ENCODE measurements at regions not wholly inside any gene's neighbourhood (a gene's known extent, or its start where the extent isn't known, plus 50 kb on each side); places are given as distances from the start of the nearest gene placed in this dataset.

DNA sequence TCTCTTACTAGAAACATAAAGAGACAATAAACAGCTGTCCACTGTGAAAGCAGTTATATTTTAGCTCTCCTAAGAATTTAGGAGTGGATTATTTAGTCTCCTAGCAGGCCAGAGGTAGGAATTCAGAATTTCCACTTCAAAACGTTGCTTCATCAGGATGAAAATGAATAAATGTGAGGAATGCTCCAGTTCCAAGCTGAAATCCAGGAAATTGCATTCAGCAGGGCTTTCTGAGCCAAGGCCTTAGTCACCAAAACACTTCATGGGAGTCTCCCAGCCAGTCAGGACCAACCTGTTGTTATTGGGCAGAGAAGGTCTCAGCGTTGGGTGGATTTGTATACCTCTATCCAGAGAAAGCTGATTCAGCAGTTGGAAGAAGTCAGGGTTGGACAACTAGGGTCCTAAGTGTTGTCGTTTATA, 1040.3 kb downstream of the TLE1 start:
- peak; percentile 88 to 89 for DNase-seq (ENCODE audit: low read depth in 2 of 2)

DNA sequence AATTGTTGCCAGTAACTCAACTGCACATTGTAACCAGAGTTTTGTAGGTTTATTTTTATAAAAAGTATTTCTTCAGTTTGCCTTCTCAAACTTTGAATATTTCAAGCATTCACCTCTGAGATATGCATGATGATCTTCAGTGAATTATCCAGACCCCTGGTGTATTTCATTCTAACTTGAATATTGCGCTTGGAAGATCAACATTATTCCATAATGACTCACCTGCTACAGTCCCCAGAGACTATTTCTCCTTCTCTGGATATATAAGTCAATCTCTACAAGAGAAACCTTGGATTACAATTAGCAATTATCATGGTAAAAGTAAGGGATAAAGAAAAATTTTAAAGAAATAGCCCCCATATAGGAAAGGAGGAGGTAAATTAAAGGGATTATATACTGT, 1041.0 kb downstream of the TLE1 start:
- DNase-seq (ENCODE audit: low read depth in 2 of 2): peak; percentile 64 to 66

DNA sequence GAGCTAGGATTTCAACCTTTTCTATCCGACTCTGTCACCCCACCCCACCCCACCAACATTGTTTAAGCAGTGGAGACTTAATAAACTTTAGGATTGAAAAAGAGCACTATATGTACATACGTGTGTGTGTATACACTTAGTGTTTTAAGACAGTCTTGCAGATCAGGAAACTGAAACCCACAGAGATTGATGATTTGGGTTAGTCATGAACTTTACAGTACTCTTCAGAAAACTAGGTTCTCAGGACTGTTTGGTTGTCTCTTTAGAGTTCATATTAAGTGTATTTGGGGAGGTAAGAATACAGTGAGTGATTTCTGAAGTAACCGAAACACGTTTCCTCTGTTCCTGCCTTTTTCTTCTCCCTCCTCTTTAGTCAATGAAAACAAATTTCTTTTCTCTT, 1043.1 kb downstream of the TLE1 start:
- DNase-seq (ENCODE audit: low read depth in 2 of 2): no peak

DNA sequence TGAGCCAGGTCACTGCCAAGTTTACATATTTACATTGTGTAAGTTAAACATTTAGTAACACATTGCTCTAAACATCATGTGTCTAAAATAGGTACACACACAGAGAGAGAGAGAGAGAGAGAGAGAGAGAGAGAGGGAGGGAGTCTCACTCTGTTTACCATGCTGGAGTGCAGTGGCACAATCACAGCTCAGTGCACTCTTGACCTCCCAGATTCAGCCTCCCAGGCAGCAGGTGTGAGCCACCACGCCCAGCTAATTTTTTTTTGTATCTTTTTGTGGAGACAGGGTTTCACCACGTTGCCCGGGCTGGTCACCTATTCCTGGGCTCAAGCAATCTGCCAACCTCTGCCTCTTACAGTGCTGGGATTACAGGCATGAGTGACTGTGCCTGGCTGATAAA, 1045.3 kb downstream of the TLE1 start:
- DNase-seq (ENCODE audit: low read depth in 2 of 2): no peak

DNA sequence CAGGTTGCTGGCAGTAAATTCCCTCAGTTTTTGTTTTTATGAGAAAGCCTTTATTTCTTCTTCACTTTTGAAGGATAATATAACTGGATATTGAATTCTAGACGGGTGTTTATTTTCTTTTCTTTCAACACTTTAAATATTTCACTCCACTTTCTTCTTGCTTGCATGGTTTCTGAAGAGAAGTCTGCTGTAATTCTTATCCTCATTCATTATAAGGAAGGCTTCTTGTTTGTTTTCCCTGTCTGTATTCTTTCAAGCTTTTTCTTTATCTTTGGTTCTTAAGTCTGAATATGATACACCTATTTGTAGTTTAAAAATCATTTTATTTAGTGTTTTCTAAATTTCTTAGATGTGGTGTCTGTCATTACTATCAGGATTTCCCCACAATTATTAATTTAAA, 1054.3 kb downstream of the TLE1 start:
- no peak for DNase-seq (ENCODE audit: low read depth in 2 of 2)

DNA sequence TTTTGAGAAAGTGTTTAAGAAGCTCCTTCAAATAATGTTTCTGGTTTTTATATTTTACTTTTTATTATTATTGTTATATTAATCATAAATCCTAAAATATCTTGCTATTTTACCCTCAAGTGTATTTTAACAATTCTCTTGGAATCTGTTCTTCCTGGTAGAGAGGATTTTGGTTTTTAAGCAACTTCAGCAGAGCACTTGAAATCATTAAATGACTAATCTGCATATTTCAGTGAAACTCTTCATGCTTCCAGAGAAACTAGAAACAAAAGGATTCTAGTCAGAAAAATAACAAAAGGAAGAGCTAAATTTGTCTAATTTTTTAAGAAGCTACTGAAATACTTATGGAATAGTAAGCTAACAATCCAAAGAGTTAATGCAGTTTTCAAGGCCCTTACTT, 1057.3 kb downstream of the TLE1 start:
- DNase-seq (ENCODE audit: low read depth in 2 of 2): peak in 1 of 2 experiments; percentile 5

DNA sequence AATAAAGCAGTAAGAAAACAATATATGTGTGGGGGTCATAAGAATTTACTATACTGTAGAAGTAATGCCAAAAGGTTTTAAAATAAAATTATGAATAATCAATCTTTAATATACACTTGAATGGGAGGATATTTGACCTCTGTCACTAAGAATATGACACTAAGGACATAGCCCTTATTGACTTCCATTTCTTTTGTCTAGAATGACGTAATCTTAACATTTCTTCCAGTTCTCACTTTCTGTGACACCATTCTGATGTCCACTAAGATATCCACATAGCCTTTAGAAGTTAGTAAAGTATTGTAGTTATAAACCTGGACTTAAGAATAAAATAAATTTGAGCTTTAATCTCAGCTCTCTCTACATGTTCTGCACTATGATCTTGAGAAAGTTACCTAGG, 1050.7 kb downstream of the TLE4 start:
- no peak for DNase-seq (ENCODE audit: low read depth in 2 of 2)

DNA sequence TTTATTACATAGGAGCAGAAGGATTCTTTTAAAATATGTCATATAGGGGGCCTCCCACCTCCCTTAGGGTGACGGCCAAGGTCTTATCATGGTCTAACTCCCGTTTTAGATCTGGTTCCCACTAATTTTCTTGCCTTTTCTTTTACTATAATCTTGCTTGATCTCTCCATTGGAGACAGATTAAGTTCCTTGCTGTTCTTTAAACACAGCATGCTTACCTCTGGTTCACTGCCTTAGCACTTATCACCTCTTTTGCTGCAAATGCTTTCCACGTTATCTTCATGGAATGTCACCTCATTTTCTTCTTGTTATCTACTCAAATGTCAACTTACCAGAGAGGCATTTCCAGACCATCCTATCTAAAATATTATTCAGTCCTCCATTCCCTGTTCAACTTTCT, 1047.6 kb downstream of the TLE4 start:
- no peak for DNase-seq (ENCODE audit: low read depth in 2 of 2)

DNA sequence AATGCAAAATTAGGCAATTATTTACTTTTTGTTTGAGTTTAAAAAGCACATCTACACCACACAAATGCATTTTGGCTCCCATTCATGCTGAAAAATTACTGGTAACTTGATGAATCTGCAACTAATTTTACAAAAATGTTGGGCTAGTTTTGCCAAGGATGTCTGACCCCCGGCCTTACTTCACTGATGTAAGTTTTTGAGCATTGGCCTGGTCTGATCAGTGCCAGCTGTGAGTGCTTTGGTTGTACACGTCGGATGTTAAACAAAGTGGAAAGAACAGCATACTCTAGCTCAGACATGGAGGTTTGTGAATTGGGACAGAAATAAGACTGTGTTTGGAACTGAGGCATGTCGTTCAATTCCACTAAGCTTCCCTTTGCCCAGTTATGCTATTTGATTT, 1044.2 kb downstream of the TLE4 start:
- peak; percentile 25 to 29 for DNase-seq (ENCODE audit: low read depth in 2 of 2)

DNA sequence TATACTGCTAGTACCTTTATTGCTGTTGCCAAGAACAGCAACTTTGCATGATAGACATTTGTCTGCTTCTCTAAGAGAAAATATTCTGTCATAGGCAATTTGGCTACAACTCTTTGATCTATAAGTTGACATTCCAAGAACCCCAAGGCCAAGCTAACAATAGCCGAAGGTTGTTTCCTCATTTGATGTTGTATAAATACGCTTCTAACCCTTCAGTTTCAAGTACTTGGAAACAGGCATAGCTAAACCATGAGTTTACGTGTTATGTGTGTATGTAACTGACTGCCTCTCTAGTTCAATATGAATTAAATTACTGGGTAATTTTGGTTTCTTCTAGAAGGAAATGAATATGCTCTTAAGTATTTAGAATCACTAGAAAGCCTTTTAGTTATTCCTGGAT, 1034.0 kb downstream of the TLE4 start:
- DNase-seq (ENCODE audit: low read depth in 2 of 2): peak; percentile 5 to 9

DNA sequence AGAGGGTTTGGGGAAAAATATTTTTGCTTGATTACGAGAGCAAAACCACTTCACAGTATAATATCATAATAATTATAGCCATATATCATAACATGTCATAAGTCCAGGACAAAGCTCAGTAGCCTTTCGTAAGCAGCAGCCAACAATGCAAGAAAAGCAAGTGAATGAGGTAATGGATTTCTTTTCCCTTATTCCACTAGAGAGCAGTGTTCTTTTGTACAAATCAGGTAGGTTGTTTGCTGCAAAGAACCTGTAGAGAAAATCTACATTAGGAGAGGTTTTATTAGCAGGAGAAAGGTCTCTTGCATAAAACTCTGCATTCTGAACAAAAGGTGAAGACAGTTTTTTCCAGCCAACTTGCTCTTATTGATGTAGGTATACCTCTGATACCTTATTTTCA, 1033.4 kb downstream of the TLE4 start:
- DNase-seq (ENCODE audit: low read depth in 2 of 2): peak; percentile 12 to 18

DNA sequence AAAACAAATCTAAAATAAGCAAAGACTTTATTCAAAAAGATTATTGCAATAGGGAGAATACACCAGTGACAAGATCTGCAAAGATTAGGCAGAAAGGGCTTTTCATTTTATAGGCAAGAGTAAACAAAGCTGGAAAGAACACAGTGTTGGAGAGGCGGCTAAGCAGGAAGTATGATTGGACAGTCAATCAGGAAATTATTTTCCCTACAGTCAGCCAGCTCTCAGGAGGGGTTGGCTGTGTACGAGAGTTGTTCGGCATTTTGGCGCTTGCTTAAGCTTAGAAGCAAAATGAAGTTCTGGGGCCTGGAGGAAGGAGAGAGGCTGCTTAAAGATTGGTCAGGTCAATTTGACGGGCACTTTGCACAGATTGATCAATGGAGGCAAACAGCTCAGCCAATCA, 1030.5 kb downstream of the TLE4 start:
- no peak for DNase-seq (ENCODE audit: low read depth in 2 of 2)

DNA sequence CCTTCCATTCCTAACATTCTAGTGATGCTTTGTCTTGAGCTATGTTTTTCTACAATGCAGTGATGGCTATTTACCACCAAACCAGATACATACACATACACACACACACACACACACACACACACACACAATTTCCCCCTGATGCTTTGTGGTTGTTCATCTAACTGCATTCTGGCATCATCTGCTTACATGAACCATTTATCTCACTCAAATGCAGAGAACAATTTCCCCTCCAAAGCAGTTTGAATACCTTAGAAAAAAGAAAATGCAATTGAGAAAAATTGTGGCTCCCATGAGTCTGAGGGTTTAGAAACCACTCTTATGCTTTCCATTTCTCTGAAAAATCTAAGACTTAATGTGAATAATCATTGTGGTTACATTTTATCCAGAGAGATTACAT, 1024.8 kb downstream of the TLE4 start:
- DNase-seq (ENCODE audit: low read depth in 2 of 2): no peak

DNA sequence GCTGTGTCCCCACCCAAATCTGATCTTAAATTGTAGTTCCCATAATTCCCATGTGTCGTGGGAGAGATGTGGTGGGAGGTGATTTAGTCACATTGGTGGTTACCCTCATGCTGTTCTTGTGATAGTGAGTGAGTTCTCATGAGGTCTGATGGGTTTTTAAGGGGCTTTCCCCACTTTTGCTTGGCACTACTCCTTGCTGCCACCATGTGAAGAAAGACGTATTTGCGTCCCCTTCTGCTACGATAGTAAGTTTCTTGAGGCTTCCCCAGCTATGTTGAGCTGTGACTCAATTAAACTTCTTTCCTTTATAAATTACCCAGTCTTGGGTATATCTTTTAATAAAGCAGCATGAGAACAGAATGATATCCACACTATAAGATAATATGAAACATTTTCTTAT, 1023.4 kb downstream of the TLE4 start:
- no peak for DNase-seq (ENCODE audit: low read depth in 2 of 2)

DNA sequence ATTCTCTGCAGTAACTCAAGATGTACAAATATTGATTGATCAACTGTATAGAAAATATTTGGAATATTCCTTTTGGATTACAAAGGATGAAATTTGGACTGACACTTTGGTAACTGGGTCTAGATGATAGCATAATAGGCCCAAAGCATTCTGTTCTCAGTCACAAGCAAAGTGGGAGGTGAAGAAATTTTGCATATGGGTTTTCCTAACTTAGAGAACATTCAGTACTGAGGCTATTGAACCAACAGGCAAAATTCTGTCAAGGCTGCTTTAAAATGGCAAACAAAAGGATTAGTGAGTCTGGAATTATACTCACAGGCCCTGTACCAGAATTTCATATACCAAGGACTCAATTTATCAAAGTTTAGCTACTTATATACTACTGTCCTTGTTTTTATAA, 1020.6 kb downstream of the TLE4 start:
- DNase-seq (ENCODE audit: low read depth in 2 of 2): no peak

DNA sequence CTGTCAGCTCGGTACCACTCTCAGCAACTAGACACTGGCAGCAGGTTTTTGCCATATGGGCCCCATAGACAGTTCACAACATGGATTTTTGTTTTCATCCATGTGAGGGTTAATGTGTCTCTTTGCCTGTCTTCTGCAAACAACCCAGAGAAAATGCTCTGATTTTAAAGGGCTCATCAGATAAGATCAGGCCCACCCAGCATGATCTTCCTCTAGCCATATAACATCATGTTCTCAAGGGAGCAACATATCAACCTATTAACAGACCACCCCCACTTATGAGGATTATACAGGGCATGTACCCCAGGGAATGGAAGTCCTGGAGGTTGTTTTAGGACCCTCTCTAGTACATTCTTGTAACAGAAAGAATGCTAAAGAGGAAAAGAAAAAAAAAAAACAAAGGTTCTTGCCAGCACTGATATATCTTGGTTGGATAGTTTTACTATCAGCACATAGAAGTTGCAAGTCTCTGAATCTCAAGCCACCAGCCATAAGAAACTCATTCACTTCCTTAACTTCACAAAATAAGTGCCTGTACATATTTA, 1015.1 kb downstream of the TLE4 start:
- DNase-seq (ENCODE audit: low read depth in 2 of 2): no peak

DNA sequence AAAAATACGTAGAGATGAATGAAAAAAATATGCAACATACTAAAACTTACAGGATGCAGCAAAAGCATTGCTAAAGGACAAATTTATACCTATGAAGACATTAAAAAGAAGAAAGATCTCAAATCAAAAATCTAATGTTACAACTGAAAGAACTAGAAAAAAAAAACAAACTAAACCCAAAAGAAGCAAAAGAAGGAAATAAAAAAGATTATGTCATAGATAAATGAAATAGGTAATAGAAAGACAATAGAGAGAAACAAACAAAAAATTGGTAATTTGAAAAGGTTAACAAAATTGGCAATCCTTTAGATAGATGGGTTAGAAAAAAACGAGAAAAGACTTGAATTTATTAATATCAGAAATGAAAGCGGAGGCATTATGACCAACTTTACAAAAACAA, 1000.2 kb downstream of the TLE4 start:
- no peak for DNase-seq (ENCODE audit: low read depth in 2 of 2)

DNA sequence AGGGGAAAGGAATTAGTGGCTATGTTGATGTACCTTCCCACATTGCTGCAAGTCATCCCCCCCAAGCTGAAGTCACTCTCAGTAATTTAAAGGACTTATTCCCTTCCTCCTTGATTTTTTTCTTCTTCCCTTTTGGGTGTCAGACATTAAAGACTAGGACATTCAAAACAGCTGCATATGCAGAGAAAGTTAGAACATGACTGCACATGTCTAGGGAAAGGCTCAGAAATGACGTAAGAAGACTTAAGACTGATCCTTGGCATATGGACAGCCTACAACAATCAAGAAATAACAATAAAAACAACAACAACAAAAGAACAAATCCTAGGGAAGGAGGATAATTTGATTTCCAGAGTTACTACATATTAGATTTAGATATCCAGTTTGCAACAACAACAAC, 997.5 kb downstream of the TLE4 start:
- no peak for DNase-seq (ENCODE audit: low read depth in 2 of 2)

DNA sequence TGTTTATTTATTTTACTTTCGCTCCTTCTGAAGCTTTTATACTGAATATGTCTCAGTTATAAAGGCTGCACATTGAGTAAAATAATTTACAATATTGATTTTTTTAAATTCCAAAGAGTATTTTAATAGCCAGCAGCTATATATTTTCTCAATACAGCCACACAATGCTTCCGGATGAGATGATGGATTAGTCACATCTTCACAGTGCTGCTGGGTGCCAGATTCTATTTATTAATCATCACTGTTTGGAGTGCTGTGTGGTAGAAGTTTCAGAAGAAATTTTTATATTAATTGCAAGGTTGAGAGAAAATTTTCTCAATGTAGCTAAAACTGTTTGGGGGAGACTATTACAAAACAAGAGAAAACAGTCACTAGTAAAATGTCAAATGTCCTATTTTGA, 989.8 kb downstream of the TLE4 start:
- DNase-seq (ENCODE audit: low read depth in 2 of 2): no peak

DNA sequence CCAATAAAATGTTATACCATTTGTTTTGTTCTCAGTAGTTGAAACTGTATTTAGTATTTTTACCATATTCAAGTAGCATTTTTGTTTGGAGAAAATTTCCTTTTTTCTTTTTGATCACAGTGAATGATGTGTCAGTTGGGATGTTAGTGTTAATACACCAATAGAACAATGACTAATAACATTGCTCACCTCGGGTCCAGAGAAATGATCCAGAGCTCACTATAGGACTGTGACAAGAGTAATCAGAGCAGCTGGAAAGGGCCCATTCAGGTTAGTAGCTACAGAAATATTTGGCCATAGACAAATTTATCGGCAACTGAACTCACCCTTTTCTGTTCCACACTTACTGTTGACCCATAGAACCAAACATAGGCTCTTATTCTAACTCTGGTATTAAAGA, 989.2 kb downstream of the TLE4 start:
- DNase-seq (ENCODE audit: low read depth in 2 of 2): no peak

DNA sequence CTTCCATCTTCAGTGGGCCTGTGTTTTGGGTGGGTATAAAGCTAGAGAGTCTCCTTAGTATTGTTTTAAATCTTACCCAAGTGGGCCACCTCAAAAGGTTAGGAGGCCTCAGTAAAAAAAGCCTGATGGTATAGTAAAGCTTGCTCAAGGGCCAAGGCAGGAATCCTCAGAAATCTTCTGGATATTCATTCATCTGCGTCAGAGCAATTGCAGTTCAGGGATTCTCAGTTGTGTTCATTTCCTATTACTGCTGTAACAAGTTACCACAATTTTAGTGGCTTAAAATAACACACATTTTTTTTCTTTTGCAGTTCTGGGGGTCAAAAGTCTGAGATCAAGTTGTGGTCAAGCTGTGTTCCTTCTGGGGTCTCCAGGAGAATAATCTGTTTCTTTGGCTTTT, 985.5 kb downstream of the TLE4 start:
- DNase-seq (ENCODE audit: low read depth in 2 of 2): no peak

DNA sequence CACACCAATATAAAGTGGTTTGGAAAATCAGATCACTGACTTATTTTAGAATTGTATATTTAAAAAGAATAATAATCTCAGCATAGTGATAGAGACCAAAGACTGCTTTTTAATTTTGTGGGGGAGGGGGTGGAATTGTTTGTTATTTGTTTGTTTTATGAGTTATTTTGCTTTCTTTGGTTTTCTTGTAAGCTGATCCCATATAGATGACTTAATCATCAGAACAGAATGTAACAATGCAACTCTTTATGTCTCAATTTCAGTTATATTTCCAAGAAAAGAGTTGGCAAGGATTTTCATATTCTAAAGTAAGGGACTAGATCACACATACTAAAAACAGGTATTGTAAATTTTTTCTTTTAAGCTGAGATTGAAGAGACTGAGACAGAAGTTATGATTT, 984.9 kb downstream of the TLE4 start:
- no peak for DNase-seq (ENCODE audit: low read depth in 2 of 2)

DNA sequence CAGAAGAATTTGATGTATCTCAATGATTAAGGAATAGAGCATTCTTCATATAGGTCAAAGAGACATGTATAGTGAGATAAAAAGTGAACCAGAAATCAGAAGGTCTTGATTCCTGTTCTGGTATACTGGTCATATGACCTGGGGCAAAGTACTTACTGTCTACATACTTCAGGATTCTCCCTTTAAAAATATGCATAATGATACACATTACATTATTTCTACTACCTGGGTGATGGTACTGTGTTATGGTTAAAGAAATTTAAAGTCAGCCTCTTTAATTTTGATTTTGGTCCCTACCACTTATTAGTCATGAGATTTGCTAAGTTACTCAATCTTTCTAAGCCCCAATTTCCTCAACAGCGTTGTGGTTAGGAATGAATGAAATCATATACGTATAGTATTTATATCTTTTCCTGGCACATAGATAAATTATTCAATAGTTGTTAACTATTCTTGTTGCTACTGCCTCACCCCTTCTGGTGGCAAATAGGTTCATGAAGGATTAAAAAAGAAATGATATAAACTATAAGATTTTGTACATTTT, 984.1 kb downstream of the TLE4 start:
- peak; percentile 6 to 8 for DNase-seq (ENCODE audit: low read depth in 2 of 2)

DNA sequence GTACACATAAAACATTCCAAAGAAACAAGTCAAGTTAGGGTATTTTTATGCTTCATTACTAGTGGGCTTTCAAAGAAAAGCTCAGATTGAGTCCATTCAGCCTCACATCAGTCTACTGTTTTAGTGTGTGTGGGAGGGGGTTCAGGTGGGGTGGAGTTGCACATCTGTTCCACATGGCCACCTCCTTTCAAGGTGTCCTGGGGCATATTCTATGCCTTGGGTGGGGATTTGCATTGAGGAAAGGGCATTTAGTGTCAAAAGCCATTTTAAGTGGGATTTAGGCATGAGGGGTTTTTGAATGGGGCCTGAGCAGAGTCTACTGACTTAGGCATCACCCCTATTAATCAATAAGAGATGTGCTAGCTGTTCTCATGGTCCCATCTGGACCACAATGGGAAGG, 983.1 kb downstream of the TLE4 start:
- DNase-seq (ENCODE audit: low read depth in 2 of 2): no peak
